ENCODE measurements at regions not wholly inside any gene's neighbourhood (a gene's known extent, or its start where the extent isn't known, plus 50 kb on each side); places are given as distances from the start of the nearest gene placed in this dataset.
"Not testable (repeated sequence)": the region's sequence is repeated elsewhere in the genome, so short reads cannot be mapped to it uniquely, and the experiment has no call there.

GRCh38 chr5:166916021-166916420 is 1375.4 kb upstream of the WWC1 start:
- POLR2A ChIA-PET, result no interaction called here
- H3K4me1 Mint-ChIP-seq (ENCODE audit: low read depth), result no peaks in the 10 kb centered on the region
- CTCF ChIA-PET, result no interaction called here
- ATAC-seq (no peak), DNase-seq (no peak)
- no peaks in the 10 kb centered on the region for H3K36me3 Mint-ChIP-seq (ENCODE audit: low read depth)
- H3K27me3 Mint-ChIP-seq (ENCODE audit: low read depth), result no peaks in the 10 kb centered on the region
- H3K9me3 Mint-ChIP-seq (ENCODE audit: insufficient read depth), result peaks cover 5% of the 10 kb centered on the region
- no peak overlapping the region for H3K27ac Mint-ChIP-seq
- no peak overlapping the region for H3K4me3 Mint-ChIP-seq

- no peak for ATAC-seq
- Mint-ChIP-seq H3K4me3 (no peak overlapping the region), H3K9me3 (ENCODE audit: insufficient read depth) (peaks cover 25% of the 10 kb centered on the region), H3K27ac (no peak overlapping the region), H3K4me1 (ENCODE audit: low read depth) (no peaks in the 10 kb centered on the region), H3K27me3 (ENCODE audit: low read depth) (no peaks in the 10 kb centered on the region), H3K36me3 (ENCODE audit: low read depth) (no peaks in the 10 kb centered on the region)
- DNase-seq, result no peak
- ChIA-PET CTCF (no interaction called here), POLR2A (no interaction called here)
These were observed 1365.3 kb upstream of the WWC1 start for GRCh38 chr5:166926138-166926537.

- H3K9me3 Mint-ChIP-seq (ENCODE audit: insufficient read depth), result peaks cover 25% of the 10 kb centered on the region
- H3K27ac Mint-ChIP-seq; DNase-seq; H3K36me3 Mint-ChIP-seq (ENCODE audit: low read depth); POLR2A ChIA-PET; H3K4me3 Mint-ChIP-seq; H3K4me1 Mint-ChIP-seq (ENCODE audit: low read depth); CTCF ChIA-PET; H3K27me3 Mint-ChIP-seq (ENCODE audit: low read depth); ATAC-seq: not testable (repeated sequence)
These were observed 1364.5 kb upstream of the WWC1 start for GRCh38 chr5:166926806-166927475.

- Mint-ChIP-seq H3K4me3 (no peak overlapping the region), H3K27ac (no peak overlapping the region), H3K4me1 (ENCODE audit: low read depth) (no peaks in the 10 kb centered on the region), H3K36me3 (ENCODE audit: low read depth) (no peaks in the 10 kb centered on the region), H3K9me3 (ENCODE audit: insufficient read depth) (peaks cover 6% of the 10 kb centered on the region), H3K27me3 (ENCODE audit: low read depth) (no peaks in the 10 kb centered on the region)
- CTCF ChIA-PET, result no interaction called here
- ATAC-seq (no peak), DNase-seq (no peak)
- POLR2A ChIA-PET, result no interaction called here
These were observed 1355.1 kb upstream of the WWC1 start for GRCh38 chr5:166936351-166936750.

GRCh38 chr5:166938071-166938470 is 1353.4 kb upstream of the WWC1 start:
- H3K9me3 Mint-ChIP-seq (ENCODE audit: insufficient read depth), result peaks cover 12% of the 10 kb centered on the region
- ATAC-seq, result no peak
- H3K27ac Mint-ChIP-seq, result no peak overlapping the region
- ChIA-PET POLR2A (no interaction called here), CTCF (no interaction called here)
- no peak overlapping the region for H3K4me3 Mint-ChIP-seq
- no peaks in the 10 kb centered on the region for H3K4me1 Mint-ChIP-seq (ENCODE audit: low read depth)
- H3K36me3 Mint-ChIP-seq (ENCODE audit: low read depth), result no peaks in the 10 kb centered on the region
- DNase-seq, result no peak
- no peaks in the 10 kb centered on the region for H3K27me3 Mint-ChIP-seq (ENCODE audit: low read depth)

- H3K27ac Mint-ChIP-seq, result no peak overlapping the region
- no peak overlapping the region for H3K4me3 Mint-ChIP-seq
- H3K9me3 Mint-ChIP-seq (ENCODE audit: insufficient read depth), result peaks cover 20% of the 10 kb centered on the region
- DNase-seq (no peak), ATAC-seq (no peak)
- H3K36me3 Mint-ChIP-seq (ENCODE audit: low read depth), result no peaks in the 10 kb centered on the region
- no peaks in the 10 kb centered on the region for H3K4me1 Mint-ChIP-seq (ENCODE audit: low read depth)
- ChIA-PET CTCF (no interaction called here), POLR2A (no interaction called here)
- no peaks in the 10 kb centered on the region for H3K27me3 Mint-ChIP-seq (ENCODE audit: low read depth)
These were observed 1348.5 kb upstream of the WWC1 start for GRCh38 chr5:166942948-166943347.

GRCh38 chr5:166947045-166947444 is 1344.4 kb upstream of the WWC1 start:
- no peak for DNase-seq
- Mint-ChIP-seq H3K27ac (no peak overlapping the region), H3K9me3 (ENCODE audit: insufficient read depth) (peaks cover 19% of the 10 kb centered on the region), H3K4me1 (ENCODE audit: low read depth) (no peaks in the 10 kb centered on the region), H3K4me3 (no peak overlapping the region), H3K36me3 (ENCODE audit: low read depth) (no peaks in the 10 kb centered on the region), H3K27me3 (ENCODE audit: low read depth) (no peaks in the 10 kb centered on the region)
- no peak for ATAC-seq
- POLR2A ChIA-PET, result no interaction called here
- CTCF ChIA-PET, result no interaction called here

GRCh38 chr5:166948679-166949078 is 1342.8 kb upstream of the WWC1 start:
- Mint-ChIP-seq H3K4me1 (ENCODE audit: low read depth) (no peaks in the 10 kb centered on the region), H3K27ac (no peak overlapping the region), H3K9me3 (ENCODE audit: insufficient read depth) (peaks cover 9% of the 10 kb centered on the region), H3K27me3 (ENCODE audit: low read depth) (no peaks in the 10 kb centered on the region), H3K4me3 (no peak overlapping the region), H3K36me3 (ENCODE audit: low read depth) (no peaks in the 10 kb centered on the region)
- ATAC-seq, result no peak
- no peak for DNase-seq
- CTCF ChIA-PET, result no interaction called here
- POLR2A ChIA-PET, result no interaction called here

- CTCF ChIA-PET, result no interaction called here
- Mint-ChIP-seq H3K36me3 (ENCODE audit: low read depth) (no peaks in the 10 kb centered on the region), H3K9me3 (ENCODE audit: insufficient read depth) (peaks cover 5% of the 10 kb centered on the region), H3K27ac (no peak overlapping the region), H3K27me3 (ENCODE audit: low read depth) (no peaks in the 10 kb centered on the region), H3K4me1 (ENCODE audit: low read depth) (no peaks in the 10 kb centered on the region), H3K4me3 (no peak overlapping the region)
- POLR2A ChIA-PET, result no interaction called here
- DNase-seq (no peak), ATAC-seq (no peak)
These were observed 1339.4 kb upstream of the WWC1 start for GRCh38 chr5:166952048-166952447.

- DNase-seq, result no peak
- Mint-ChIP-seq H3K36me3 (ENCODE audit: low read depth) (no peaks in the 10 kb centered on the region), H3K27me3 (ENCODE audit: low read depth) (no peaks in the 10 kb centered on the region), H3K9me3 (ENCODE audit: insufficient read depth) (no peaks in the 10 kb centered on the region), H3K4me3 (no peak overlapping the region), H3K27ac (no peak overlapping the region), H3K4me1 (ENCODE audit: low read depth) (no peaks in the 10 kb centered on the region)
- ChIA-PET CTCF (no interaction called here), POLR2A (no interaction called here)
- no peak for ATAC-seq
These were observed 1333.7 kb upstream of the WWC1 start for GRCh38 chr5:166957782-166958181.

- DNase-seq (no peak), ATAC-seq (no peak)
- ChIA-PET POLR2A (no interaction called here), CTCF (no interaction called here)
- Mint-ChIP-seq H3K9me3 (ENCODE audit: insufficient read depth) (peaks cover 13% of the 10 kb centered on the region), H3K27ac (no peak overlapping the region), H3K36me3 (ENCODE audit: low read depth) (no peaks in the 10 kb centered on the region), H3K4me3 (no peak overlapping the region), H3K4me1 (ENCODE audit: low read depth) (no peaks in the 10 kb centered on the region), H3K27me3 (ENCODE audit: low read depth) (no peaks in the 10 kb centered on the region)
These were observed 1331.7 kb upstream of the WWC1 start for GRCh38 chr5:166959766-166960165.

GRCh38 chr5:166961028-166961427 is 1330.4 kb upstream of the WWC1 start:
- no peaks in the 10 kb centered on the region for H3K27me3 Mint-ChIP-seq (ENCODE audit: low read depth)
- POLR2A ChIA-PET, result no interaction called here
- H3K9me3 Mint-ChIP-seq (ENCODE audit: insufficient read depth), result peaks cover 25% of the 10 kb centered on the region
- H3K4me3 Mint-ChIP-seq, result no peak overlapping the region
- DNase-seq (no peak), ATAC-seq (no peak)
- H3K4me1 Mint-ChIP-seq (ENCODE audit: low read depth), result no peaks in the 10 kb centered on the region
- CTCF ChIA-PET, result no interaction called here
- no peak overlapping the region for H3K27ac Mint-ChIP-seq
- H3K36me3 Mint-ChIP-seq (ENCODE audit: low read depth), result no peaks in the 10 kb centered on the region

- CTCF ChIA-PET, result no interaction called here
- H3K4me3 Mint-ChIP-seq, result no peak overlapping the region
- no peaks in the 10 kb centered on the region for H3K27me3 Mint-ChIP-seq (ENCODE audit: low read depth)
These were observed 1329.5 kb upstream of the WWC1 start for GRCh38 chr5:166961913-166962312.

More at GRCh38 chr5:166961913-166962312, 1329.5 kb upstream of the WWC1 start:
- DNase-seq, result no peak
- POLR2A ChIA-PET, result no interaction called here
- Mint-ChIP-seq H3K36me3 (ENCODE audit: low read depth) (no peaks in the 10 kb centered on the region), H3K4me1 (ENCODE audit: low read depth) (no peaks in the 10 kb centered on the region), H3K27ac (no peak overlapping the region), H3K9me3 (ENCODE audit: insufficient read depth) (peaks cover 25% of the 10 kb centered on the region)
- ATAC-seq, result no peak

Data from activated CD8-positive, alpha-beta T cell treated with anti-CD3 and anti-CD28 coated beads, Interleukin-2, amount 10 ng/mL, durations not matched to agents 7 days and 5 days (primary cell).